Neural progenitor cell (in vitro differentiated cells): ENCODE measurements at regions not wholly inside any gene's neighbourhood (a gene's known extent, or its start where the extent isn't known, plus 50 kb on each side); places are given as distances from the start of the nearest gene placed in this dataset.

Source experiments
- DNase-seq: peaks from one replicate; pipeline ENCODE4 v3.0.0-alpha.2; 2016; ENCODE audit warnings: low spot score
- H2AFZ ChIP-seq: fragments of 200-600 bp; sonication (generic); replicated peaks from 2 replicates; pipeline ENCODE4 v1.6.1; 2016; ENCODE audit warnings: antibody characterized with exemption
- H3F3A ChIP-seq: fragments of 200-600 bp; sonication (generic); 2 replicates; pipeline ENCODE4 v1.6.1; 2016; ENCODE audit warnings: antibody characterized with exemption, low read depth
- H3K27ac ChIP-seq: fragments of 200-600 bp; sonication (generic); 2 replicates; pipeline ENCODE4 v1.5.1; 2016; ENCODE audit warnings: mild to moderate bottlenecking
- H3K27me3 ChIP-seq: fragments of 200-600 bp; sonication (generic); 2 replicates; pipeline ENCODE4 v1.6.1; 2016; ENCODE audit warnings: mild to moderate bottlenecking, moderate library complexity
- H3K36me3 ChIP-seq: fragments of 200-600 bp; sonication (generic); 2 replicates; pipeline ENCODE4 v1.5.1; 2016
- H3K4me1 ChIP-seq: fragments of 200-600 bp; sonication (generic); 2 replicates; pipeline ENCODE4 v1.6.1; 2016; ENCODE audit warnings: mixed run types
- H3K4me2 ChIP-seq: fragments of 200-600 bp; sonication (generic); 2 replicates; pipeline ENCODE4 v1.6.1; 2016
- H3K4me3 ChIP-seq: fragments of 200-600 bp; sonication (generic); 2 replicates; pipeline ENCODE4 v1.5.1; 2016
- H3K79me2 ChIP-seq: fragments of 200-600 bp; sonication (generic); 2 replicates; pipeline ENCODE4 v1.6.1; 2016; ENCODE audit warnings: low read depth
- H3K9ac ChIP-seq: fragments of 200-600 bp; sonication (generic); 2 replicates; pipeline ENCODE4 v1.6.1; 2016
- H3K9me3 ChIP-seq: fragments of 200-600 bp; sonication (generic); 2 replicates; pipeline ENCODE4 v1.5.1; 2016; ENCODE audit warnings: low read depth
- H4K20me1 ChIP-seq: fragments of 200-600 bp; sonication (generic); 2 replicates; pipeline ENCODE4 v1.6.1; 2016; ENCODE audit warnings: low read depth
- H3K27ac Mint-ChIP-seq: 3 replicates; pipeline ENCODE4 v1.8.0; 2021; ENCODE audit warnings: mixed read lengths
- H3K27me3 Mint-ChIP-seq: 2 replicates; pipeline ENCODE4 v1.8.0; 2022; ENCODE audit warnings: low read depth, mild to moderate bottlenecking, inconsistent platforms, moderate library complexity, mixed read lengths; ENCODE audit not compliant: insufficient read depth
- H3K36me3 Mint-ChIP-seq: 3 replicates; pipeline ENCODE4 v1.8.0; 2021; ENCODE audit warnings: mixed read lengths
- H3K4me1 Mint-ChIP-seq: 3 replicates; pipeline ENCODE4 v1.8.0; 2021; ENCODE audit warnings: mixed read lengths
- H3K4me3 Mint-ChIP-seq: 3 replicates; pipeline ENCODE4 v1.8.0; 2021; ENCODE audit warnings: mild to moderate bottlenecking, moderate library complexity, mixed read lengths
- H3K9me3 Mint-ChIP-seq: 3 replicates; pipeline ENCODE4 v1.8.0; 2020; ENCODE audit warnings: mixed read lengths
- EZH2 ChIP-seq: fragments of 200-600 bp; sonication (generic); IDR thresholded peaks from 2 replicates; pipeline ENCODE4 v1.6.1; 2017; ENCODE audit warnings: antibody characterized with exemption, mild to moderate bottlenecking, moderate library complexity
- EZH2phosphoT487 ChIP-seq: fragments of 200-600 bp; sonication (generic); IDR thresholded peaks from 2 replicates; pipeline ENCODE4 v1.6.1; 2017; ENCODE audit warnings: antibody characterized with exemption
- TF ChIP-seq, protein P1 (sequence below): fragments of 200-600 bp; sonication (generic); IDR thresholded peaks from 2 replicates; pipeline ENCODE4 v1.5.1; 2017; ENCODE audit warnings: antibody characterized with exemption, mild to moderate bottlenecking

DNA sequence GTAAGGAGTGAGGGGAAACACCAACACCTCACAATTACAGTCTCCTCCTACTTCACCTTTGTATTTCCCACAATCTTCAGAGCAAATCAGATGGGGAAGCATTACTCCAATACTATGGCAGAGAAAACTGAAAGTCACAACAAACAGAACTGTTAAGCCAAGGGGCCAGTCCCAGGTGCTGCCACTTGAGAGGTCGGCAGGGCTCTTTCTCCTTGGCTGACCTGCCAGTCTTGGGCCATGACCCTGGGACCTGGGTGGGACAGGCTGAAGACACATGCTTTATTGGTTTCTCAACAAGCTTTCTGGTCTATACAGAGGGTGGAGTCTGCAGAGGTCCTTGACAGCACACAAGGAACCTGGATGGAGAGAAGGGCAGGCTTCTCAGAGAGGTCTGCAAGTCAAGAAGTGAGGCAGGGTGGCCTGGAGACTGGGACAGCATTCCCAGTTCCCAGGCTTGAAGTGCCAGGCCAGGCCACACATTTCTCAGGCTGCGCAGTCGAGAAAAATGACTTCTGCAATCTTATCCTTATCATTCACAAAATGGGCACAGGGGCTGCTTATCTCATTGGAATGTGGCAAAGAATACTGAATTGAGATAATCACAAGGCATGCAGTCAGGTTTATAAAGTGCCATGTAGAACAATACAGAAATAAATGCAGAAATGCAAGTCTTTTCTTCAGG, 301.0 kb downstream of the CXCL12 start:
- no peak overlapping the region for H2AFZ ChIP-seq
- TF ChIP-seq EZH2phosphoT487 (no peak), EZH2 (no peak)
- TF ChIP-seq, protein P1, sequence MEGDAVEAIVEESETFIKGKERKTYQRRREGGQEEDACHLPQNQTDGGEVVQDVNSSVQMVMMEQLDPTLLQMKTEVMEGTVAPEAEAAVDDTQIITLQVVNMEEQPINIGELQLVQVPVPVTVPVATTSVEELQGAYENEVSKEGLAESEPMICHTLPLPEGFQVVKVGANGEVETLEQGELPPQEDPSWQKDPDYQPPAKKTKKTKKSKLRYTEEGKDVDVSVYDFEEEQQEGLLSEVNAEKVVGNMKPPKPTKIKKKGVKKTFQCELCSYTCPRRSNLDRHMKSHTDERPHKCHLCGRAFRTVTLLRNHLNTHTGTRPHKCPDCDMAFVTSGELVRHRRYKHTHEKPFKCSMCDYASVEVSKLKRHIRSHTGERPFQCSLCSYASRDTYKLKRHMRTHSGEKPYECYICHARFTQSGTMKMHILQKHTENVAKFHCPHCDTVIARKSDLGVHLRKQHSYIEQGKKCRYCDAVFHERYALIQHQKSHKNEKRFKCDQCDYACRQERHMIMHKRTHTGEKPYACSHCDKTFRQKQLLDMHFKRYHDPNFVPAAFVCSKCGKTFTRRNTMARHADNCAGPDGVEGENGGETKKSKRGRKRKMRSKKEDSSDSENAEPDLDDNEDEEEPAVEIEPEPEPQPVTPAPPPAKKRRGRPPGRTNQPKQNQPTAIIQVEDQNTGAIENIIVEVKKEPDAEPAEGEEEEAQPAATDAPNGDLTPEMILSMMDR = no peak
- Mint-ChIP-seq H3K9me3 (peaks cover 9% of the 10 kb centered on the region), H3K27me3 (no peaks in the 10 kb centered on the region), H3K4me3 (no peak overlapping the region), H3K36me3 (no peaks in the 10 kb centered on the region), H3K27ac (no peak overlapping the region), H3K4me1 (peaks cover 18% of the 10 kb centered on the region)
- no peak overlapping the region for H3K27ac ChIP-seq
- DNase-seq = no peak
- H3K4me2 ChIP-seq = peak overlapping the region; percentile 57
- H3K9me3 ChIP-seq = no peaks in the 10 kb centered on the region
- no peaks in the 10 kb centered on the region for H3F3A ChIP-seq
- peaks cover 20% of the 10 kb centered on the region for H3K4me1 ChIP-seq
- H4K20me1 ChIP-seq = no peaks in the 10 kb centered on the region
- no peaks in the 10 kb centered on the region for H3K27me3 ChIP-seq
- no peak overlapping the region for H3K4me3 ChIP-seq
- no peak overlapping the region for H3K9ac ChIP-seq
- no peaks in the 10 kb centered on the region for H3K79me2 ChIP-seq
- no peaks in the 10 kb centered on the region for H3K36me3 ChIP-seq

DNA sequence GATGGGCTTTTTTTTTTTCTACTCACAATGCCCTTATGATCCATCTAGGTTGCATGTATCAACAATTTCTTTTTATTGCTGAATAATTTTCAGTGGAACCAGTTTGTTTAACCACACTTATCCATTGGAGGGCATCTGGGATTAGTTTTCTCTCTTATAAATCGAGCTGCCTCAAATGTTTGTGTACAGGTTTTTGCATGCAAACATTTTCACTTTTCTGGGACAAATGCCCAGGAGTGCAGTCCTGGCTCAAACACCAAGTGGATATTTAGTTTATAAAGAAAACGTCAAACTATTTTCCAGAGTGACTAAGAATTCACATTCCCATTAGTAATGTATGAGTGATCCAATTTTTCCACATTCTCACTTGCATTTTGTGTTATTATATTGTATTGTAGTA, 313.4 kb downstream of the CXCL12 start:
- Histone ChIP-seq H3K9me3 (no peaks in the 10 kb centered on the region), H3K4me3 (no peak overlapping the region), H3K27ac (no peak overlapping the region), H3K79me2 (no peaks in the 10 kb centered on the region), H2AFZ (no peak overlapping the region), H3K36me3 (no peaks in the 10 kb centered on the region), H3K9ac (no peak overlapping the region), H3K4me2 (no peak overlapping the region), H4K20me1 (no peaks in the 10 kb centered on the region), H3F3A (no peaks in the 10 kb centered on the region), H3K4me1 (no peaks in the 10 kb centered on the region), H3K27me3 (no peaks in the 10 kb centered on the region)
- Mint-ChIP-seq H3K36me3 (no peaks in the 10 kb centered on the region), H3K4me1 (peaks cover 8% of the 10 kb centered on the region), H3K4me3 (no peak overlapping the region), H3K27ac (no peak overlapping the region), H3K9me3 (peaks cover 11% of the 10 kb centered on the region), H3K27me3 (peaks cover 4% of the 10 kb centered on the region)
- TF ChIP-seq, protein P1 = no peak
- TF ChIP-seq EZH2 (no peak), EZH2phosphoT487 (no peak)
- DNase-seq = no peak

DNA sequence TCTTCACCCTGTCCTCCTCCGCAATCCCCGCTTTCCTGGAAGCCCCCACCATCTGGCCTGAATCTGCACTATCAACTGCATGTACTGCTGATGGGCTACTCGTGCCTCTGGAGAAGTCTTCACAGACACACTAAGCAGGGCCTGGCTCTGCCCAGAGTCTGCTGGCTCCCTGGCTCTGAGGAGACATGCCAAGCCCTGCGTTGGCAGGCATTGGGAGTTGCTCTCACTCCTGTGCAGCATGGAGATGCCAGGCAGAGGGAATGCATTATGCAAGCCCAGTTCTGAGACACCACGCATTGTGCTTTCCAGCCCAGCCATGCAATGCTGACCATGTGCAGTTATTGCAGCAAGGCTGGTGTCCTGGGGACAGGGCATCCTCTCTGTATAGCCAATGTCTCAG, 314.6 kb downstream of the CXCL12 start:
- H3K9me3 ChIP-seq = no peaks in the 10 kb centered on the region
- Mint-ChIP-seq H3K4me3 (no peak overlapping the region), H3K27me3 (peaks cover 4% of the 10 kb centered on the region), H3K36me3 (no peaks in the 10 kb centered on the region), H3K4me1 (peaks cover 14% of the 10 kb centered on the region), H3K27ac (no peak overlapping the region), H3K9me3 (peaks cover 5% of the 10 kb centered on the region)
- H3F3A ChIP-seq = no peaks in the 10 kb centered on the region
- TF ChIP-seq, protein P1 = no peak
- no peak for TF ChIP-seq EZH2
- TF ChIP-seq EZH2phosphoT487 = no peak
- H3K36me3 ChIP-seq = no peaks in the 10 kb centered on the region
- no peak overlapping the region for H3K9ac ChIP-seq
- H4K20me1 ChIP-seq = no peaks in the 10 kb centered on the region
- no peaks in the 10 kb centered on the region for H3K27me3 ChIP-seq
- no peak overlapping the region for H3K4me3 ChIP-seq
- no peaks in the 10 kb centered on the region for H3K79me2 ChIP-seq
- DNase-seq = no peak
- H3K4me1 ChIP-seq = no peaks in the 10 kb centered on the region
- no peak overlapping the region for H3K27ac ChIP-seq
- no peak overlapping the region for H2AFZ ChIP-seq
- no peak overlapping the region for H3K4me2 ChIP-seq
